Cardiac fibroblast (primary cell): ENCODE measurements at regions not wholly inside any gene's neighbourhood (a gene's known extent, or its start where the extent isn't known, plus 50 kb on each side); places are given as distances from the start of the nearest gene placed in this dataset.

Experiments
- DNase-seq, 2 donors: peaks; one replicate each; pipeline versions ENCODE4 v3.0.0 to v3.0.0-alpha.2; 2010; ENCODE audit warnings: low read depth in 2 of 2
- H3K4me3 ChIP-seq, 2 donors: replicated peaks in 1 of 2; 1 replicate in 1 of 2; 2 replicates in 1 of 2; pipeline ENCODE4 v1.5.1; 2011; ENCODE audit warnings: low read depth in 2 of 2, low read length in 2 of 2, mild to moderate bottlenecking in 2 of 2, moderate library complexity in 1 of 2
- TF ChIP-seq, protein P1 (sequence below): IDR thresholded peaks from one replicate; pipeline ENCODE4 v1.5.1; 2011; ENCODE audit warnings: low read depth, mild to moderate bottlenecking, low read length, inconsistent platforms

DNA sequence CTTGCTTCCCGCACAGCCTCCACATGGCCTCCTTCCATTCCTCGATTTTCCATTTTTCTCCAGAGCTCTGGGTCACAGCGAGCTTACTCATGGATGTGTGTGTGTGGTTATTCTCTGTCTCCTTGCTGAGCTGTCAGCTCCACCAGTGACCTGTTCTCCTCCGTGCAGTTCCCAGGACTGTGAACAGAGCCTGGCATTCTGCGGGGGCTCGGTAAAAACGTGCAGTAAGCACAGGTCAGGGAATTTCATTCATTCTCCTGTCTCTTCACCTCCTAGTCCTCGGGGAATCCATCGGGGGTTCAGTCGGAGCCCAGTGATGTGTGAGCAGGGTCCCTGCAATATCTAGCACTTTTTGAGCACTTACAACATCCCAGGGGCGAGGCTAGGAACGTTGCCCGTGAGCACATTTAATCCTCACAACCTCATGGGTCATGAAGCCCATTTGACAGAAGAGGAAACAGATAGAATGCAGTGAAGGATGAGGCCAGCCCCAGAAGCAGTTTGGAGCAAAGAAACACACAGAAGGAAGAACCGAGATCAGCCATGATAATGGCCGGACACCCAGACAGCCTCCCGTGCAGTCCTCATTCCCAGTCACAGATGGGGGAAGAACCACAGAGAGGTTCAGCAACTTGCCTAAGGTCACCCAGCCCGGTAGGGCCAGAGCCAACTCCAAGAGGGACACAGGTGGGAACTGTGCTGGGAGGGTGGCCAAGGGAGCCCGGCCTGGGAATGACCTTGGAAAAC lies 183.2 kb upstream of the GSE1 start:
- TF ChIP-seq, protein P1, sequence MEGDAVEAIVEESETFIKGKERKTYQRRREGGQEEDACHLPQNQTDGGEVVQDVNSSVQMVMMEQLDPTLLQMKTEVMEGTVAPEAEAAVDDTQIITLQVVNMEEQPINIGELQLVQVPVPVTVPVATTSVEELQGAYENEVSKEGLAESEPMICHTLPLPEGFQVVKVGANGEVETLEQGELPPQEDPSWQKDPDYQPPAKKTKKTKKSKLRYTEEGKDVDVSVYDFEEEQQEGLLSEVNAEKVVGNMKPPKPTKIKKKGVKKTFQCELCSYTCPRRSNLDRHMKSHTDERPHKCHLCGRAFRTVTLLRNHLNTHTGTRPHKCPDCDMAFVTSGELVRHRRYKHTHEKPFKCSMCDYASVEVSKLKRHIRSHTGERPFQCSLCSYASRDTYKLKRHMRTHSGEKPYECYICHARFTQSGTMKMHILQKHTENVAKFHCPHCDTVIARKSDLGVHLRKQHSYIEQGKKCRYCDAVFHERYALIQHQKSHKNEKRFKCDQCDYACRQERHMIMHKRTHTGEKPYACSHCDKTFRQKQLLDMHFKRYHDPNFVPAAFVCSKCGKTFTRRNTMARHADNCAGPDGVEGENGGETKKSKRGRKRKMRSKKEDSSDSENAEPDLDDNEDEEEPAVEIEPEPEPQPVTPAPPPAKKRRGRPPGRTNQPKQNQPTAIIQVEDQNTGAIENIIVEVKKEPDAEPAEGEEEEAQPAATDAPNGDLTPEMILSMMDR, result no peak
- DNase-seq, result no peak
- no peak overlapping the region for H3K4me3 ChIP-seq

DNA sequence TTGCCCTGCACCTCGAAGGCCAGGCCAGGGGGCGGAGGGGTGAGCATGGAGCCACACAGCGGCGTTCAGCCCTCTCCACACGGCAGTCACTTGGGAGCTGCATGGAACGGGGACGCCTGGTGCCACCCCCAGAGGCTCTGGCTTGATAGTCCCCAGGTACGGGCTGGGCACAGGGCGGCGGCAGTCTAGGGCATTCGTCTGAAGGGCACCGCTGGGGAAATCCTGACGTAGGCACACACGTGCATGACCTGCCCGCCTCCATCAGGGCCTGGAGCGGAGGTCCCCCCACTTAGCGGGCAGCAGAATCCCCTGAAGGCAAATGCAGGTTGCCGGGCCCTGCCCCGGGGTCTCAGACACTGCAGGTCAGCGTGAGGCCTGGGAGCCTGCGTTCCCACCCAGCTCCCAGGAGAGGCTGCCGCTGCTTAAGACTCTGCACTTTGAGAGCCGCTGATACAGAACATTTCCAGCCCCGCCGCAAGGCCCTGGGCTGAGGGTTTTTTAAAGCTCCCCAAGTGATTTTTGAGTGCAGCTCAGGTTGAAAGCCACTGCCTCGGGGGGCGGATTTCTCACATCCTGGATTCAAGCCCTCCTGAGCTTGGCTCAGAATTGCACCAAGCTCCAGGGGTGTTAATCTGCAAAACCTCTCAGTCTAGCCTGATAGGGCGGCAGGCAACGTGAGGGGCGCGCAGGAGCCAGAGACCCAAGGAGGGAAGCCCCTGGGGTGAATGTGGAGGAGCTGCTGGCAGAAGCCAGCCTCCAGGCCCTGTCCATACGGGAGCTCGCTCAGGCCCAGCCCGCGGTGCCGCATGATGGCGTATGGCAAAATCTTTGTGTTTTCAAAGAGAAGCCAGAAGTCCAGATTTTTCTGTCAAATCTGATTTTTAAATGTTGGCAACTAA lies 182.3 kb upstream of the GSE1 start:
- H3K4me3 ChIP-seq, result no peak overlapping the region
- no peak for DNase-seq
- TF ChIP-seq, protein P1, result no peak

DNA sequence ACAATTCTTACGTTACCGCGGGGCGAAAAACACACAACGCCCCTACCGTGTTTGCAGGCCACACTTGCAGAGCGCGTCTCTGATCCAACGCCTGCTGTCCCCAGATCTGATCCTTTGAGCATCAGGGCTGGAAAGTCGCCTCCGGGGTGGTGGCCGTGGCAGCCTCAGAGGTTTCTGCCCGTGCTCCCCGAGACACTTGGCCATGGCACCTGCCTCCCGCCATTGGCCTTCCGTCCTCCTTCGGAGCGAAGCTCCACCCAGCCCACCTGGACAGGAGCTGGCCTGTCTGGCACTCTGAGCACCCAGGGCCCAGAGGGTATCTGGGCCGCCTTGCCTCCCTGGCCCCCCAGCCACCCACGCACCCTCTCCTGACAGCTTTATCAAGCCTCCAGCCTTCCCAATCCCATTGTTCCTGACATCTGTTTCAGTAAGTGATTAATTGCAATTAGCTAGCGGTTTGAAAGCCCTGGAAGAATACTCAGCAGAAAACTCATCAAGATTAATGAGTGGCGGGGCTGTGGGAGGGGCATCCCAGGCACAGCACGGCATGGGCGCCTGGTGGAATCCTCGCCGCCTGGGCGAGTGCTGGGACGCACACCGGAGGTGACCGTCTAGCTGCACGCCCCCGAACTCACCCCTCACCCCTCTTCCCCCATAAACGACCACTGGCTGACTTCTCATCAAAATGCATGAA lies 181.5 kb upstream of the GSE1 start:
- TF ChIP-seq, protein P1, result no peak
- DNase-seq, result no peak
- H3K4me3 ChIP-seq, result no peak overlapping the region

DNA sequence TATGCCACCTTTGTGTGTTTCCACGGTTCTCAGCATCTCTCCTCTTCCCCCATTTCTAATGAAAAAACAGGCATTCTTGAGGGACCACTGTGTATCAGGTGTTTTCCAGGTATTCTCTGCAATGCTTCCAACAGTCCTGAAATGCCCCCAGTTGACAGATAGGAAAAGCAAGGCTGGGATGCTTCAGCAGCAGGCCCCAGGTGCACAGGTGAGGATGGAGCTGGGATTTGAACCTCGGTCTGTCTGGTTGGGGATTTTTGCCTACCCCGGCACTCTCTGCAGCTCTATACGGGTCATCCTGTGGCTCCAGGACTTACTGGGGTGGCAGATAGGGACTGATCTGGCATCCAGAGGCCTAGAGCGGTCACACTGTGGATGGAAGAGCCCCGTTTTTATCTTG lies 180.5 kb upstream of the GSE1 start:
- no peak for DNase-seq
- H3K4me3 ChIP-seq, result no peak overlapping the region
- TF ChIP-seq, protein P1, result no peak

DNA sequence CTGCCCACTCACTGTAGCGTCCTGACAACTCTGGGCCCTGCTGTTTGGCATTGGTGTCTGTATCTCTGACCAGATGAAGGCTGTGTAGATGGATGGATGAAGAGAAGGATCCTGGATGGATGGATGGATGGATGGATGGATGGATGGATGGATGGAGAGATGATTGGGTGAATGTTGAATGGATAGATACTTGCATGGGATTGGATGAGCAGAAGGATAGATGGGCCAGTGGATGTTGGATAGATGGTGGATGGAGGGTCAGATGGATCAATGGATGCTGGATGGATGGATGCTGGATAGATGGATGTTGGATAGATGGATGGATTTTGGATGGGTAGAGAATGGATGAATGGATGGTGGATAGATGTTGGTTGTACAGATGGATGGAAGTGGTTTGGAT lies 179.6 kb upstream of the GSE1 start:
- H3K4me3 ChIP-seq, result no peak overlapping the region
- no peak for DNase-seq
- TF ChIP-seq, protein P1, result no peak

DNA sequence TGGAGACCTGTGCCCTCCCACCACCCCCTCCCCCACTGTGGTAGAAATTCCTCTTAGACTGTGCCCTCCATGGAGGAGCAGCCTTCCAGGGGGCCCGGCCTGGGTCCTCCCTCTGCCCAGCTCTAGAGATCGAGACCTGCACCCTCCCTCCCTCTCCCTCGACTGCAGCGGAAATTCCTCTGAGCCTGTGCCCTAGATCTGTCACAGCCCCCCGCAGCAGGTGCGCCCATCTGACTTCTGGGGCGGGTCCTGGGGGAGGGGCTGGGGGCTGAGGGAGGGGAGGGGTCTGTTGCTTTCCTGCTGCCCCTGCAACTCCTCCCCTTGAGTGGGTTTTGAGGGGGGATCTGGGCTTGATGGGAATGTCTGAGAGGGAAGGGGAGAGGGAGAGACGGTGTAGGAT lies 177.8 kb upstream of the GSE1 start:
- no peak overlapping the region for H3K4me3 ChIP-seq
- TF ChIP-seq, protein P1, result no peak
- DNase-seq, result no peak
